ENCODE measurements at regions not wholly inside any gene's neighbourhood (a gene's known extent, or its start where the extent isn't known, plus 50 kb on each side); places are given as distances from the start of the nearest gene placed in this dataset.

DNA sequence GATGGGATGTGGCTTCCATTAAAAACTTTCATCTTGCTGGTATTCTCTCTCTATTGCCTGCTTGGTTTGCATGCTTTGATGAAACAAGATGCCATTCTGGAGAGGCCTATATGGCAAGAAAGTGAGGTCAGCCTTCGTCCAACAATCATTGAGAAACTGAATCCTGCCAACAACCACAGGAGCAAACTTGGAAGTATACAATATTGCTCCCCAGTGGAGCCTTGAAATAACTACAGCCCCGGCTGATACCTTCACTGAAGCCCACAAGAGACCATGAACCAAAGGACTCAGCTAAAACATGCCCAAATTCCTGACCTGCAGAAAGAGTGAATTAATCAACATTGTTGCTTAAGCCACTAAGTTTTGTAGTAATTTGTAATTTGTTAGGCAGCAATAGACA is 82.5 kb upstream of the FGF14 start:
- Histone ChIP-seq H3K27ac (ENCODE audit: control insufficient read depth, insufficient read depth) (no peak overlapping the region), H3K4me3 (no peak overlapping the region), H3K4me2 (ENCODE audit: control insufficient read depth, insufficient read depth) (no peak overlapping the region), H3K9me3 (replicated peaks; ENCODE audit: control insufficient read depth, insufficient read depth, low read length) (no peaks in the 10 kb centered on the region), H3K4me1 (ENCODE audit: control insufficient read depth, insufficient read depth, low read length) (no peaks in the 10 kb centered on the region), H4K20me1 (ENCODE audit: control insufficient read depth, insufficient read depth) (no peaks in the 10 kb centered on the region), H3K79me2 (ENCODE audit: control insufficient read depth, insufficient read depth, low read length) (no peaks in the 10 kb centered on the region), H3K27me3 (replicated peaks in 1 of 2; ENCODE audit: control insufficient read depth in 2 of 2, insufficient read depth in 2 of 2, low read length in 1 of 2) (no peaks in the 10 kb centered on the region), H3K36me3 (ENCODE audit: control insufficient read depth in 2 of 2, insufficient read depth in 2 of 2, low read length in 1 of 2) (no peaks in the 10 kb centered on the region), H2AFZ (ENCODE audit: control insufficient read depth, low read depth, low read length) (no peak overlapping the region), H3K9ac (ENCODE audit: control insufficient read depth, insufficient read depth, low read length) (no peak overlapping the region)
- ChIA-PET SMC1A (ENCODE audit: uncharacterized antibody, unreplicated experiment) (interaction anchor here (0.7 kb wide), 1 partner anchor 45 kb away, joined by 4 read pairs; no protein-coding TSS in a partner anchor), POLR2A (no interaction called here), CTCF (no interaction called here), RAD21 (ENCODE audit: unreplicated experiment) (no interaction called here)
- in situ Hi-C loops (cut with MboI) (no loop called here), intact Hi-C loops (cut with micrococcal nuclease; ENCODE audit: unreplicated experiment) (no loop called here)
- TF ChIP-seq RAD21 (IDR thresholded peaks at IDR 0.05; ENCODE audit: insufficient read depth, low read depth, low read length) (peak; percentile 4; the same call in 1 of the 2 replicates), SMC3 (IDR thresholded peaks at IDR 0.05; ENCODE audit: borderline replicate concordance, low read length) (0 out of 2 replicates have a peak, but pooled peaks have one; percentile 7), SIN3A (IDR thresholded peaks at IDR 0.05; ENCODE audit: low read depth, low read length) (no peak)
- no peak for ATAC-seq
- BruUV-seq (replicated peaks): no TSS peak
- FAIRE-seq: no peak
- 0% methylated on average over 2 of the region's 2 CpGs for WGBS (ENCODE audit: insufficient coverage, insufficient replicate concordance, low lambda C conversion rate, missing lambda C conversion rate)
- no peak for DNase-seq (ENCODE audit: low read depth, low spot score)

DNA sequence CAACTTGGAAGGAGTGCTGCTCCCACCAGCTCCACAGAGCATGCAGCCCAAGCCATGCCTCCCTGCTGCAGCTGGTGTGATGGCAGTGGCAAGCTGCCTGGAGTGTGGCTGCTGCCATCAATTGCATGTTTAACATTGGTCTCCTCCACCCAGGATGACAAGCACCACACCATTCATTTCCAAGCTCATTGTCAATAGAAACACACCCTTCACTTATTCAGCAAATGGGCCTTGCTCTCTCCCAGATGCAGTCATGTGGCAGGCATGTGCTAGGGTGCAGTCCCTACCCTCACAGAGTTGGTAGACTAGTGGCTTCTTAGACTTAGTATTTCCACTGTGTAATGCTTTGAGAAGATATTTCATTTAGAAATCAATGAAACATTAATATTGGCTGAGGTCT is 70.8 kb upstream of the FGF14 start:
- POLR2A ChIA-PET: no interaction called here
- no peaks in the 10 kb centered on the region for H3K27me3 ChIP-seq (replicated peaks in 1 of 2; ENCODE audit: control insufficient read depth in 2 of 2, insufficient read depth in 2 of 2, low read length in 1 of 2)
- no peak overlapping the region for H3K4me3 ChIP-seq
- H3K9ac ChIP-seq (ENCODE audit: control insufficient read depth, insufficient read depth, low read length): no peak overlapping the region
- no peaks in the 10 kb centered on the region for H3K9me3 ChIP-seq (replicated peaks; ENCODE audit: control insufficient read depth, insufficient read depth, low read length)
- in situ Hi-C loops (cut with MboI) (loop anchor here (25.0 kb wide), 2 partner anchors 335 to 1335 kb away; no protein-coding TSS in a partner anchor), intact Hi-C loops (cut with micrococcal nuclease; ENCODE audit: unreplicated experiment) (no loop called here)
- H2AFZ ChIP-seq (ENCODE audit: control insufficient read depth, low read depth, low read length): no peak overlapping the region
- no peaks in the 10 kb centered on the region for H4K20me1 ChIP-seq (ENCODE audit: control insufficient read depth, insufficient read depth)
- H3K4me2 ChIP-seq (ENCODE audit: control insufficient read depth, insufficient read depth): no peak overlapping the region
- no peaks in the 10 kb centered on the region for H3K4me1 ChIP-seq (ENCODE audit: control insufficient read depth, insufficient read depth, low read length)
- CTCF ChIA-PET: interaction anchor here (0.8 kb wide), 1 partner anchor 17 kb away, joined by 3 read pairs; no protein-coding TSS in a partner anchor
- SMC1A ChIA-PET (ENCODE audit: uncharacterized antibody, unreplicated experiment): no interaction called here
- FAIRE-seq (no peak), ATAC-seq (no peak), DNase-seq (ENCODE audit: low read depth, low spot score) (no peak)
- no peaks in the 10 kb centered on the region for H3K36me3 ChIP-seq (ENCODE audit: control insufficient read depth in 2 of 2, insufficient read depth in 2 of 2, low read length in 1 of 2)
- RAD21 ChIA-PET (ENCODE audit: unreplicated experiment): no interaction called here
- BruUV-seq (replicated peaks): no TSS peak
- no peaks in the 10 kb centered on the region for H3K79me2 ChIP-seq (ENCODE audit: control insufficient read depth, insufficient read depth, low read length)
- no peak overlapping the region for H3K27ac ChIP-seq (ENCODE audit: control insufficient read depth, insufficient read depth)
- TF ChIP-seq, protein P1, sequence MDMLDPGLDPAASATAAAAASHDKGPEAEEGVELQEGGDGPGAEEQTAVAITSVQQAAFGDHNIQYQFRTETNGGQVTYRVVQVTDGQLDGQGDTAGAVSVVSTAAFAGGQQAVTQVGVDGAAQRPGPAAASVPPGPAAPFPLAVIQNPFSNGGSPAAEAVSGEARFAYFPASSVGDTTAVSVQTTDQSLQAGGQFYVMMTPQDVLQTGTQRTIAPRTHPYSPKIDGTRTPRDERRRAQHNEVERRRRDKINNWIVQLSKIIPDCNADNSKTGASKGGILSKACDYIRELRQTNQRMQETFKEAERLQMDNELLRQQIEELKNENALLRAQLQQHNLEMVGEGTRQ (IDR thresholded peaks at IDR 0.05; ENCODE audit: borderline replicate concordance, low read depth, low read length): no peak
- TF ChIP-seq, protein P2, sequence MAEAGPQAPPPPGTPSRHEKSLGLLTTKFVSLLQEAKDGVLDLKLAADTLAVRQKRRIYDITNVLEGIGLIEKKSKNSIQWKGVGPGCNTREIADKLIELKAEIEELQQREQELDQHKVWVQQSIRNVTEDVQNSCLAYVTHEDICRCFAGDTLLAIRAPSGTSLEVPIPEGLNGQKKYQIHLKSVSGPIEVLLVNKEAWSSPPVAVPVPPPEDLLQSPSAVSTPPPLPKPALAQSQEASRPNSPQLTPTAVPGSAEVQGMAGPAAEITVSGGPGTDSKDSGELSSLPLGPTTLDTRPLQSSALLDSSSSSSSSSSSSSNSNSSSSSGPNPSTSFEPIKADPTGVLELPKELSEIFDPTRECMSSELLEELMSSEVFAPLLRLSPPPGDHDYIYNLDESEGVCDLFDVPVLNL (IDR thresholded peaks at IDR 0.05; ENCODE audit: low read depth, low read length): no peak
- no peak for TF ChIP-seq MXI1 (IDR thresholded peaks at IDR 0.05; ENCODE audit: low read depth, low read length)
- TF ChIP-seq, protein P3, sequence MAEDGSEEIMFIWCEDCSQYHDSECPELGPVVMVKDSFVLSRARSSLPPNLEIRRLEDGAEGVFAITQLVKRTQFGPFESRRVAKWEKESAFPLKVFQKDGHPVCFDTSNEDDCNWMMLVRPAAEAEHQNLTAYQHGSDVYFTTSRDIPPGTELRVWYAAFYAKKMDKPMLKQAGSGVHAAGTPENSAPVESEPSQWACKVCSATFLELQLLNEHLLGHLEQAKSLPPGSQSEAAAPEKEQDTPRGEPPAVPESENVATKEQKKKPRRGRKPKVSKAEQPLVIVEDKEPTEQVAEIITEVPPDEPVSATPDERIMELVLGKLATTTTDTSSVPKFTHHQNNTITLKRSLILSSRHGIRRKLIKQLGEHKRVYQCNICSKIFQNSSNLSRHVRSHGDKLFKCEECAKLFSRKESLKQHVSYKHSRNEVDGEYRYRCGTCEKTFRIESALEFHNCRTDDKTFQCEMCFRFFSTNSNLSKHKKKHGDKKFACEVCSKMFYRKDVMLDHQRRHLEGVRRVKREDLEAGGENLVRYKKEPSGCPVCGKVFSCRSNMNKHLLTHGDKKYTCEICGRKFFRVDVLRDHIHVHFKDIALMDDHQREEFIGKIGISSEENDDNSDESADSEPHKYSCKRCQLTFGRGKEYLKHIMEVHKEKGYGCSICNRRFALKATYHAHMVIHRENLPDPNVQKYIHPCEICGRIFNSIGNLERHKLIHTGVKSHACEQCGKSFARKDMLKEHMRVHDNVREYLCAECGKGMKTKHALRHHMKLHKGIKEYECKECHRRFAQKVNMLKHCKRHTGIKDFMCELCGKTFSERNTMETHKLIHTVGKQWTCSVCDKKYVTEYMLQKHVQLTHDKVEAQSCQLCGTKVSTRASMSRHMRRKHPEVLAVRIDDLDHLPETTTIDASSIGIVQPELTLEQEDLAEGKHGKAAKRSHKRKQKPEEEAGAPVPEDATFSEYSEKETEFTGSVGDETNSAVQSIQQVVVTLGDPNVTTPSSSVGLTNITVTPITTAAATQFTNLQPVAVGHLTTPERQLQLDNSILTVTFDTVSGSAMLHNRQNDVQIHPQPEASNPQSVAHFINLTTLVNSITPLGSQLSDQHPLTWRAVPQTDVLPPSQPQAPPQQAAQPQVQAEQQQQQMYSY (CRISPR knock-in tag; IDR thresholded peaks at IDR 0.05): no peak
- no peak for TF ChIP-seq SMAD5 (IDR thresholded peaks at IDR 0.05; ENCODE audit: low read depth)
- no peak for TF ChIP-seq FOS (IDR thresholded peaks at IDR 0.05; ENCODE audit: borderline replicate concordance, extremely low read depth, insufficient read length)
- TF ChIP-seq POLR2AphosphoS5 (IDR thresholded peaks at IDR 0.05; ENCODE audit: low read length): no peak
